Smooth muscle cell (in vitro differentiated cells): ENCODE measurements at regions not wholly inside any gene's neighbourhood (a gene's known extent, or its start where the extent isn't known, plus 50 kb on each side); places are given as distances from the start of the nearest gene placed in this dataset.

Source experiments
- DNase-seq: peaks from one replicate; lab custom pipeline; 2025; ENCODE audit not compliant: unreplicated experiment; lab: John Stamatoyannopoulos, UW
- H2AFZ ChIP-seq: fragments of 200-600 bp; sonication (generic); 2 replicates; pipeline ENCODE4 v1.6.0; 2016; ENCODE audit warnings: antibody characterized with exemption, low read depth, mild to moderate bottlenecking
- H3F3A ChIP-seq: fragments of 200-600 bp; sonication (generic); 2 replicates; pipeline ENCODE4 v1.6.0; 2017; ENCODE audit warnings: antibody characterized with exemption, low read depth
- H3K27ac ChIP-seq: fragments of 200-600 bp; sonication (generic); 2 replicates; pipeline ENCODE4 v1.5.1; 2016; ENCODE audit warnings: low read depth, mild to moderate bottlenecking
- H3K27me3 ChIP-seq: fragments of 200-600 bp; sonication (generic); 2 replicates; pipeline ENCODE4 v1.6.1; 2016; ENCODE audit warnings: low read depth, mild to moderate bottlenecking
- H3K36me3 ChIP-seq: fragments of 200-600 bp; sonication (generic); 2 replicates; pipeline ENCODE4 v1.5.1; 2016; ENCODE audit warnings: low read depth
- H3K4me1 ChIP-seq: fragments of 200-600 bp; sonication (generic); 2 replicates; pipeline ENCODE4 v1.5.1; 2016; ENCODE audit warnings: low read depth
- H3K4me2 ChIP-seq: fragments of 200-600 bp; sonication (generic); 2 replicates; pipeline ENCODE4 v1.6.0; 2016; ENCODE audit warnings: mild to moderate bottlenecking
- H3K4me3 ChIP-seq: fragments of 200-600 bp; sonication (generic); 2 replicates; pipeline ENCODE4 v1.5.1; 2016; ENCODE audit warnings: mild to moderate bottlenecking
- H3K79me2 ChIP-seq: fragments of 200-600 bp; sonication (generic); 2 replicates; pipeline ENCODE4 v1.6.0; 2016; ENCODE audit warnings: low read depth, mild to moderate bottlenecking
- H3K9ac ChIP-seq: fragments of 200-600 bp; sonication (generic); 2 replicates; pipeline ENCODE4 v1.6.0; 2016; ENCODE audit warnings: low read depth
- H3K9me3 ChIP-seq: fragments of 200-600 bp; sonication (generic); replicated peaks from 2 replicates; pipeline ENCODE4 v1.5.1; 2016; ENCODE audit warnings: low read depth
- H4K20me1 ChIP-seq: fragments of 200-600 bp; sonication (generic); 2 replicates; pipeline ENCODE4 v1.6.0; 2016; ENCODE audit warnings: low read depth
- WGBS: methylation state at CpG from one replicate; pipeline ENCODE4 v1.1.7; 2016; ENCODE audit warnings: low lambda C conversion rate; 5-methylcytosine and 5-hydroxymethylcytosine counted together
- TF ChIP-seq, protein P1 (sequence below): fragments of 200-600 bp; sonication (generic); IDR thresholded peaks from 2 replicates; pipeline ENCODE4 v1.5.1; 2017; ENCODE audit warnings: borderline replicate concordance, mild to moderate bottlenecking, antibody characterized with exemption; ENCODE audit not compliant: insufficient read depth, poor library complexity, severe bottlenecking

DNA sequence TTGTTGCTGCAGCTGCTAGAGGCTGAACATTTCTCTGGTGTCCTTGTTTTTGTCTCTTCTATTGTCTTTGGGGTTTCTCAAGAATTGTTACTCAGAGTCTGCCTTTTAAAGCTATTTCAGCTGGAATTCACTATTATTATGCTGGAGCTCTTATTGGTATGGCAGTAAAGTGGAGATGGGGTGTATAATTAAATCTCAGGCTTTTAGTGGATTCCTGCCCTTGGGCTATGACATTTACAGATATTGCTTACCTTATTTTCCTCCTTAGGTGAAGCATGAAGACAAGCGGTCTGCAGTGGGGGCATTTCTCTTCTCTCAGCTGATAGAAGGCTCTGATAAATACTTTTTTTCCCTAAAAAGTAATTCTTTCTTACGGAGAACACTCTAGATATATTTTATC is 1656.6 kb upstream of the IGFBP7 start:
- TF ChIP-seq, protein P1, sequence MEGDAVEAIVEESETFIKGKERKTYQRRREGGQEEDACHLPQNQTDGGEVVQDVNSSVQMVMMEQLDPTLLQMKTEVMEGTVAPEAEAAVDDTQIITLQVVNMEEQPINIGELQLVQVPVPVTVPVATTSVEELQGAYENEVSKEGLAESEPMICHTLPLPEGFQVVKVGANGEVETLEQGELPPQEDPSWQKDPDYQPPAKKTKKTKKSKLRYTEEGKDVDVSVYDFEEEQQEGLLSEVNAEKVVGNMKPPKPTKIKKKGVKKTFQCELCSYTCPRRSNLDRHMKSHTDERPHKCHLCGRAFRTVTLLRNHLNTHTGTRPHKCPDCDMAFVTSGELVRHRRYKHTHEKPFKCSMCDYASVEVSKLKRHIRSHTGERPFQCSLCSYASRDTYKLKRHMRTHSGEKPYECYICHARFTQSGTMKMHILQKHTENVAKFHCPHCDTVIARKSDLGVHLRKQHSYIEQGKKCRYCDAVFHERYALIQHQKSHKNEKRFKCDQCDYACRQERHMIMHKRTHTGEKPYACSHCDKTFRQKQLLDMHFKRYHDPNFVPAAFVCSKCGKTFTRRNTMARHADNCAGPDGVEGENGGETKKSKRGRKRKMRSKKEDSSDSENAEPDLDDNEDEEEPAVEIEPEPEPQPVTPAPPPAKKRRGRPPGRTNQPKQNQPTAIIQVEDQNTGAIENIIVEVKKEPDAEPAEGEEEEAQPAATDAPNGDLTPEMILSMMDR: no peak
- Histone ChIP-seq H2AFZ (no peak overlapping the region), H3K4me2 (no peak overlapping the region), H3K9me3 (no peaks in the 10 kb centered on the region), H3K27me3 (no peaks in the 10 kb centered on the region), H3K36me3 (no peaks in the 10 kb centered on the region), H3K4me3 (no peak overlapping the region), H3K9ac (no peak overlapping the region), H3K4me1 (no peaks in the 10 kb centered on the region), H3K79me2 (no peaks in the 10 kb centered on the region), H3K27ac (no peak overlapping the region), H4K20me1 (no peaks in the 10 kb centered on the region), H3F3A (no peaks in the 10 kb centered on the region)
- DNase-seq: no peak
- WGBS: 55% methylated on average over 2 of the region's 2 CpGs

DNA sequence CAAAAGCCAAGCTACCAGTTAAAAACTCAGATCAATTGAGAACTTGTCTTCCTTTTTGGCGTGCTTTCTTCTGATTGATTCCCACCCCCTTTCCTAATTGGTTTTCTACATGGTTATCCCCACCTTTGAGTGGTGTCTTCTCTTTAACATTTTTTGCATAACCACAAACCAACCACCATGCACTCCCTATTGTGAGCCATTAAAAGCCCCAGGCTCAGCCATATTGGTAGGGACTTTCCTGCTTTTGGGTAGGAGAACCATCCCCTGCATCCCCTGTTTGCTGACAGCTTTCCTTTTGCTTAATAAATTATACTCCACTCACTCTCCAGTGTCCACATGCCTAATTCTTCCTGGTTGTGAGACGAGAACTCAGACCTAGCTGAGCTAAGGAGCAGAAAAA is 1651.4 kb upstream of the IGFBP7 start:
- no peaks in the 10 kb centered on the region for H3K27me3 ChIP-seq
- no peaks in the 10 kb centered on the region for H3K9me3 ChIP-seq
- no peaks in the 10 kb centered on the region for H4K20me1 ChIP-seq
- H3K4me2 ChIP-seq: no peak overlapping the region
- H3K36me3 ChIP-seq: no peaks in the 10 kb centered on the region
- no peak overlapping the region for H3K4me3 ChIP-seq
- no peak overlapping the region for H3K27ac ChIP-seq
- no peak overlapping the region for H2AFZ ChIP-seq
- no peak overlapping the region for H3K9ac ChIP-seq
- H3F3A ChIP-seq: no peaks in the 10 kb centered on the region
- WGBS: 96% methylated on average over 2 of the region's 2 CpGs
- TF ChIP-seq, protein P1: no peak
- H3K79me2 ChIP-seq: no peaks in the 10 kb centered on the region
- no peaks in the 10 kb centered on the region for H3K4me1 ChIP-seq
- no peak for DNase-seq

DNA sequence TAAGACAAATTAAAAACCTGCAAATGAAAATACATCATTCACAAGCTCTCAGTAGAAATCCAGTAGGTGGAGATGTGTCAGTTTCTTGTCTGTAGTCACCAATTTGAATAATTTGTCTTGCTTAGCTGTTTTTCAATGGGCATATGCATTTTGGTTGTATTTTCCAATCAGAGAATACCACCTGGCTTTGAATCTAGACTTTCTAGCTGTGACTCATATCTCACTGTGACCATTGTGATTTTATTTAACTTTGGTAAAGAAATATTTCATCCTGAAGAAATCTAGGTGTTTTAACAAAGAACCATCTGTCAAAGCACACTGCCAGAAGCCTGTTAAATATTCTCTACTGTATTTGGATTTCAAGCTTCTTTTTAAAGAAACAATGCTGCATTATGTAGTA is 1650.6 kb upstream of the IGFBP7 start:
- H3K27me3 ChIP-seq: no peaks in the 10 kb centered on the region
- H3K4me1 ChIP-seq: no peaks in the 10 kb centered on the region
- H3K9me3 ChIP-seq: no peaks in the 10 kb centered on the region
- DNase-seq: no peak
- H4K20me1 ChIP-seq: no peaks in the 10 kb centered on the region
- H3F3A ChIP-seq: no peaks in the 10 kb centered on the region
- H2AFZ ChIP-seq: no peak overlapping the region
- H3K4me3 ChIP-seq: no peak overlapping the region
- no peak overlapping the region for H3K4me2 ChIP-seq
- TF ChIP-seq, protein P1: no peak
- H3K9ac ChIP-seq: no peak overlapping the region
- H3K36me3 ChIP-seq: no peaks in the 10 kb centered on the region
- H3K79me2 ChIP-seq: no peaks in the 10 kb centered on the region
- no peak overlapping the region for H3K27ac ChIP-seq

DNA sequence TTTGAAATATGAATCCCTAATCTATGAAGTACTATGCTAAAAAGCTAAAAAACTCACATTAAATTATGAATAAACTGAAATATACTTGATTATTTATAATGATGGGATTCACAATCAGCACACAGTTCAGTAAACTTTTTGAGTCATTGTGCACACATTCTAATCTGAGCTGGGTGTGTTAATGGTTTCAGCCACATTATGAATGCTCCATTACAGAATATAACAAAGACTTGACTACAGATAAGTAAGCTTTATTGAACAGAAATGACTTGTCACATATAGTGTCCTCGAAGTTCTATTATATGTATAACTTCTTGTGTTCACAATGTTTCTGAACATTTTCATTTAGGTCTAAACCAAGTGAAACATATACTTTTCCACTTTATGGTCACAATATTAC is 1649.9 kb upstream of the IGFBP7 start:
- Histone ChIP-seq H3F3A (no peaks in the 10 kb centered on the region), H3K4me3 (no peak overlapping the region), H4K20me1 (no peaks in the 10 kb centered on the region), H2AFZ (no peak overlapping the region), H3K79me2 (no peaks in the 10 kb centered on the region), H3K9me3 (no peaks in the 10 kb centered on the region), H3K4me1 (no peaks in the 10 kb centered on the region), H3K36me3 (no peaks in the 10 kb centered on the region), H3K27ac (no peak overlapping the region), H3K27me3 (no peaks in the 10 kb centered on the region), H3K9ac (no peak overlapping the region), H3K4me2 (no peak overlapping the region)
- DNase-seq: no peak
- WGBS: 87% methylated on average over 1 of the region's 1 CpG
- TF ChIP-seq, protein P1: no peak
